Activated T-helper 1 cell treated with anti-CD3 and anti-CD28 coated beads, Interleukin-12 subunit alpha, Interleukin-12 subunit beta, Interleukin-2, Interleukin-4 antibody, amounts not matched to agents 30 ng/mL and 10 ng/mL and 1 ng/mL, durations not matched to agents 14 hours and 24 hours and 36 hours (primary cell): ENCODE measurements at regions not wholly inside any gene's neighbourhood (a gene's known extent, or its start where the extent isn't known, plus 50 kb on each side); places are given as distances from the start of the nearest gene placed in this dataset.
A peak's percentile ranks its signal among the peaks of the same experiment; 100 is the strongest.
"Not testable (repeated sequence)": the region's sequence is repeated elsewhere in the genome, so short reads cannot be mapped to it uniquely, and the experiment has no call there.

Experiments
- DNase-seq: peaks from one replicate; pipeline ENCODE4 v3.0.0; 2021; ENCODE audit warnings: low spot score
- H3K27ac Mint-ChIP-seq: one replicate; pipeline ENCODE4 v1.8.0; 2021; ENCODE audit warnings: mild to moderate bottlenecking, mixed read lengths
- H3K27me3 Mint-ChIP-seq: one replicate; pipeline ENCODE4 v1.8.0; 2022; ENCODE audit warnings: mild to moderate bottlenecking, moderate library complexity, mixed read lengths; ENCODE audit not compliant: insufficient read depth
- H3K36me3 Mint-ChIP-seq: one replicate; pipeline ENCODE4 v1.8.0; 2021; ENCODE audit warnings: low read depth, mixed read lengths
- H3K4me1 Mint-ChIP-seq: one replicate; pipeline ENCODE4 v1.8.0; 2021; ENCODE audit warnings: low read depth, mixed read lengths
- H3K4me3 Mint-ChIP-seq: one replicate; pipeline ENCODE4 v1.8.0; 2021; ENCODE audit warnings: mild to moderate bottlenecking, moderate library complexity, mixed read lengths
- H3K9me3 Mint-ChIP-seq: one replicate; pipeline ENCODE4 v1.8.0; 2021; ENCODE audit warnings: mixed read lengths
- intact Hi-C: fragments of 100-400 bp; cut with micrococcal nuclease; formaldehyde crosslinking; loops from one replicate; pipeline ENCODE4 v1.15.1; 2024

DNA sequence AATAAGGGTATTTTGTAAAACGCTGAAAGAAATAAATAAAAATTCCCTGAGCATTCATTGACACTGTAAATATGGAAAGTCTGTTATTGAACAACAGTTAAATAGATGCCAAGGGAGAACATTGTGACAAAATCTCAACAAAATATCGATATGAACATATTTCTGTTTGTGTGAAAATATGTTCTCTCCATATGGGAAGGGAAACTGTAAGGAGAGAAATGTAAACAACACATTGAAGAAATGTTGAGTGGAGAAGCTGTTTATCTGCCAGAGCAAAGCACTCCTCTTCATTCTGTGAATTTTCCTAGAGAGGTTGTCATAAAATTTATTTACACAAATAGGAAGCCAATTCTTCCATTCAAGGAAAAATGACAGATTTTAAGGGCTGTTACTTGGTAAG is 57.1 kb upstream of the EOMES start:
- Mint-ChIP-seq H3K4me1 (no peaks in the 10 kb centered on the region), H3K27me3 (no peaks in the 10 kb centered on the region), H3K9me3 (no peaks in the 10 kb centered on the region), H3K36me3 (no peaks in the 10 kb centered on the region), H3K4me3 (no peak overlapping the region), H3K27ac (no peak overlapping the region)
- intact Hi-C loops = no loop called here
- DNase-seq = no peak

DNA sequence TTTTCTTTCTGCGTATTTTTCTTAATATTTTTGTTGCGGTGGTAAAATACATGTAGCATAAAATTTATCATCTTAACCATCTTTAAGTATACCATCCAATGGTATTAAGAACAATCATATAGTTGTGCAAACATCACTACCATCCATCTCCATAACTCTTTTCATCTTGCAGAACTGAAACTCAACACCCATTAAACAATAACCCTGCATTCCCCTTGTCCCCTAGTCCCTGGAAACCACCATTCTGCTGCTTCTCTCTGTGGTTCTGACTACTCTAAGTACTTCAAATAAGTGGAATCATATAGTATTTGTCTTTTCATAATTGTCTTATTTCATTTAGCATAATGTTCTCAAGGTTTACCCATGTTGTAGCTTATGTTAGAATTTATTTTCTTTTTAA is 67.3 kb upstream of the EOMES start:
- no peak for DNase-seq
- Mint-ChIP-seq H3K27me3 (peaks cover 6% of the 10 kb centered on the region), H3K27ac (no peak overlapping the region), H3K36me3 (no peaks in the 10 kb centered on the region), H3K9me3 (peaks cover 7% of the 10 kb centered on the region), H3K4me1 (no peaks in the 10 kb centered on the region), H3K4me3 (no peak overlapping the region)
- intact Hi-C loops = no loop called here

DNA sequence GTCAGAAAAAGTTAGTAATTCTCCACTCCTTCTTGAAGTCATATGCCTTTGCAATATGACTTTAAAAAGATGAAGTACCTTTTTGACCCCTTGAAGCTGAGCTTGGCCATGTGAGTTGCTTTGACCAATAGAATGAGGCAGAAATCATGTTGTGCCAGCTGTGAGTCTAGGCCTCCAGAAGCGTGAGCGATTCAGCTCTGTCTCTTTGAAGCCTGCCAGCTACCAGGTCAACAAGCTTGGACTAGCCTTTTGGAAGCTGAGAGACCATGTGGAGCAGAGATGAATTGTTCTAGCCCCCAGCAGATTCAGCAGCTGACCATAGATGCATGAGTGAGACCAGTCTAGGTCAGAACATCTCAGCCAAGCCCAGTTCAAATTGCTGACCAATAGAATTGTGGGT is 69.8 kb upstream of the EOMES start:
- intact Hi-C loops = no loop called here
- Mint-ChIP-seq H3K4me3 (no peak overlapping the region), H3K27me3 (no peaks in the 10 kb centered on the region), H3K36me3 (no peaks in the 10 kb centered on the region), H3K4me1 (no peaks in the 10 kb centered on the region), H3K27ac (no peak overlapping the region), H3K9me3 (peaks cover 3% of the 10 kb centered on the region)
- DNase-seq = no peak

DNA sequence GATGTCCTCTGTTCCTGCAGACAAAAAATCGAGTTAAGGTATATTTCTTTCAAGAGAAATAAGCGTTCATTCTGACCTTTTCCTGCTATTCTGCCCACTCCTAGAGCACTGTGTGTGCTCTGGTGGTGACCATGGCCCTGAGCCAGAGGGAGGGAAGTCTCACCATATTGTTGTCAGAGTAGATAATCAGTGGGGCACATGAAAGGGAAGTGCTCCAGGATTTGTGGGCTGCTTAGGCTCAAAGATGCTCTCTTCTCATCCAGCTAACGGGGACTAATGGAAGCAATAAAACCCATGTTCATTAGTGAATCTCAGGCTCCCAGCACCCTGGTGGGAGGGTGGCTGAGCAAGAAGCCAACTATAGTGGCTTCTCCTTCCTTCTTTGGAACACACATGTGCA is 70.7 kb upstream of the EOMES start:
- Mint-ChIP-seq H3K4me1 (no peaks in the 10 kb centered on the region), H3K4me3 (no peak overlapping the region), H3K27ac (no peak overlapping the region), H3K27me3 (no peaks in the 10 kb centered on the region), H3K9me3 (peaks cover 3% of the 10 kb centered on the region), H3K36me3 (no peaks in the 10 kb centered on the region)
- DNase-seq = no peak
- intact Hi-C loops = no loop called here

DNA sequence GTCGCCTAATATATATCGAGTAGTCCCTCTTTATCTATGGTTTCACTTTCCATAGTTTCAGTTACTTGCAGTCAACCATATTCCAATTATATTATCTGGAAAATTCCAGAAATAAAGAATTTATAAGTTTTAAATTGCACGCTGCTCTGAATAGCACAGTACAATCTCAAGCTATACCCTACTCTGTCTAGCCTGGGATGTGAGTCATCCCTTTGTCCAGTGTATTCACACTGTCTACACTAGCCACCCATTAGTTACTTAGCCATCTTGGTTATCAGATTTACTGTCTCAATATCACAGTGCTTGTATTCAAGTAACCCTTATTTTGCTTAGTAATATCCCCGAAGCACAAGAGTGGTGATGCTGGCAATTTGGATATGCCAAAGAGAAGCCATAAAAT is 72.1 kb upstream of the EOMES start:
- Mint-ChIP-seq H3K27ac (no peak overlapping the region), H3K36me3 (no peaks in the 10 kb centered on the region), H3K27me3 (no peaks in the 10 kb centered on the region), H3K4me3 (no peak overlapping the region), H3K9me3 (no peaks in the 10 kb centered on the region), H3K4me1 (no peaks in the 10 kb centered on the region)
- DNase-seq = no peak
- intact Hi-C loops = no loop called here

DNA sequence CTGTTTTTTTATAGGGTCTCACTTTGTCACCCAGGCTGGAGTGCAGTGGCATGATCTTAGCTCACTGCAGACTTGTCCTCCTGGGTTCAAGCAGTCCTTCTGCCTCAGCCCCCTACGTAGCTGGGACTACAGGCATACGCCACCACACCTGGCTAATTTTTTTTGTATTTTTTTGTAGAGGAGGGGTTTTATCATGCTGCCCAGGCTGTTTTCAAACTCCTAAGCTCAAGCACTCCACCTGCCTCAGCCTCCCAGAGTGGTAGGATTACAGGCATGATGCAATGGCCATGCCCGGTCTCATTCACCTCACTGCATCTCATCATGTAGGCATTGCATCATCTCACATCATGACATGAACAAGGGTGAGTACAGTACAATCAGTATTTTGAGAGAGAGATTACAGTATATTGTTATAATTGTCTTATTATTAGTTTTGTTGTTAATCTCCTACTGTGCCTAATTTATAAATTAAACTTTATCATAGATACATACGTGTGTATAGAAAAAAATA is 74.3 kb upstream of the EOMES start:
- intact Hi-C loops = no loop called here
- peaks cover 13% of the 10 kb centered on the region for H3K4me1 Mint-ChIP-seq
- no peaks in the 10 kb centered on the region for H3K9me3 Mint-ChIP-seq
- H3K27me3 Mint-ChIP-seq = no peaks in the 10 kb centered on the region
- H3K4me3 Mint-ChIP-seq = no peak overlapping the region
- H3K27ac Mint-ChIP-seq = no peak overlapping the region
- H3K36me3 Mint-ChIP-seq = no peaks in the 10 kb centered on the region
- DNase-seq = no peak

DNA sequence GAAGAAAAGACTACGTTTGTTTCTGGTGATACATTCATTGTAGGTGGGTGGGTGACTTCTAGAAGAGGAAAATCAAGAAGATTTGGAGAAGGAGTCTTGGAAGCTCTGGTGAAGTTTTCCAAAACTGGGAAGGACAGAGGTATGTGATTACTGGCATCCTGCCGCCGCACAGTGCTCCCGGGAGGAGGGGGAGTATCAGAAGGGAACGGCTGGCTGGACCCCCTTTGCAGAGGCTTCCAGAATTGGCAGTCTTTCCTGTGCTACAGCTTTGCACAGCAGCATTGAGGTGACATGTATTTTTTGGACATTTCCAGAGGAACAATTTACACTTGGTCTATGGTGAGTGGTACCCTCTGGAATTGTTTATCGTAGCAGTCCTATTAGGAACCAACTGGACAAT is 75.7 kb upstream of the EOMES start:
- no peak for DNase-seq
- intact Hi-C loops = no loop called here
- H3K9me3 Mint-ChIP-seq = no peaks in the 10 kb centered on the region
- H3K4me3 Mint-ChIP-seq = no peak overlapping the region
- no peaks in the 10 kb centered on the region for H3K27me3 Mint-ChIP-seq
- H3K4me1 Mint-ChIP-seq = peaks cover 17% of the 10 kb centered on the region
- H3K36me3 Mint-ChIP-seq = no peaks in the 10 kb centered on the region
- no peak overlapping the region for H3K27ac Mint-ChIP-seq

DNA sequence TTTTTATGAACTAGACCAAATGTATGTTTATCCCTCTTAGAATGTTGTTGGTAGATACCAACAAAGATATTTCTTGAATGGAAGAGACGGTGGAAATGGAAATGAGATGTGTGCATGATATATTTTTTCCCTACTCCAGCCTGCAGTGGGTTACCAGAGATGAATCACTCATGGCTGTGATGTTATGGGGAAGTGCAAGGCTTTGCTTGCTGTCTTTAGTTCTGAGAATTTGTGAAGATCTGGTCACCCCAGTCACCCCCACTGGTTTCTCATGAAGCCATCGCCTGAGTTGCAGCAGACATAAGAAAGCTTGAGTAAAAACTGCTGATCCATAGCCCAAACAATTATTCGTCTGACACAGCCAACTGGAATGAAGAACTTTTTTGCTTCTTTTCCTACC is 78.1 kb upstream of the EOMES start:
- no peak for DNase-seq
- Mint-ChIP-seq H3K9me3 (no peaks in the 10 kb centered on the region), H3K27ac (peak overlapping the region; percentile 0), H3K27me3 (no peaks in the 10 kb centered on the region), H3K36me3 (no peaks in the 10 kb centered on the region), H3K4me1 (peaks cover 17% of the 10 kb centered on the region), H3K4me3 (no peak overlapping the region)
- intact Hi-C loops = loop anchor here (1.0 to 5.0 kb wide), 5 partner anchors 41 to 526 kb away; no protein-coding TSS in a partner anchor

DNA sequence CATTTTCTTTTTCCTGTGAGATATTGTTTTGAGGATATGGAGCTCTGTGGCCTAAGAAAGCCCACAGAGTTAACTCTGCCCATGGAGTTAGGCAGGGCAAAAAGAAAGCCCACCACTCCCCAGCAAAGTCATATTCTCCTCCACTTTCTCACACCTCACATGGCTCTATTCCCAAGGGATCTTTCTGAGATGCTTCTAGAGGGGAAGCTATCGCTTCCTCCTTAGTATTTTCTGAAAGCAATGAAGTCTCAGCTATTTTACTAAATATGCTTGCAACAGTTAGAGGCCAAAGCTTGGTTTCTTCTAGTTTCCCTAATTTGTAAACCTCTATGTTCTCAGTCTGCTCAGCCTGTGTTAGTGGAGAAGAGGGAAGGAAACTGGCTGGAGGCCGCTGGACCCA is 80.3 kb upstream of the EOMES start:
- no peak for DNase-seq
- intact Hi-C loops = loop anchor here (5.0 kb wide), 1 partner anchor 100 kb away; no protein-coding TSS in a partner anchor
- Mint-ChIP-seq H3K9me3 (no peaks in the 10 kb centered on the region), H3K4me3 (no peak overlapping the region), H3K4me1 (peaks cover 17% of the 10 kb centered on the region), H3K27ac (no peak overlapping the region), H3K27me3 (no peaks in the 10 kb centered on the region), H3K36me3 (peaks cover 2% of the 10 kb centered on the region)

DNA sequence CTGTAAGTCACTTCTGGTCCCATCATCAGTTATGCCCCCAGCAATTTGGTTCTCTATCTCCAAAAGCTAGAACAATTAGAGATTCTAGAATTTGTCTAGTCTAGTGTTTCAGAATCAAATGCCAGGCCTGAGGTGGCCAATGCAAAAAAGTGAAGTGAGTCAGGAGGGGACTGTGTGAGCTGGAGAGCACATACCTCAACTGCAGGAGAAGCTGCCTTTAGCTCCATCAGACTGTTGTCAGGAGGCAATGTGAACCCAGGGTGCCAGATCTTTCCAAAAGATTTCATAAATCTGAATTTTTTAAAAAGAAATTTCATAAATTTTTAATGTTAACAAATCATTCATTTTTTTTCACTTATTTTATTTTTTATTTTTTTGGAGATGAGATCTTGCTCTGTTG is 80.7 kb upstream of the EOMES start:
- H3K4me1 Mint-ChIP-seq = peaks cover 17% of the 10 kb centered on the region

DNA sequence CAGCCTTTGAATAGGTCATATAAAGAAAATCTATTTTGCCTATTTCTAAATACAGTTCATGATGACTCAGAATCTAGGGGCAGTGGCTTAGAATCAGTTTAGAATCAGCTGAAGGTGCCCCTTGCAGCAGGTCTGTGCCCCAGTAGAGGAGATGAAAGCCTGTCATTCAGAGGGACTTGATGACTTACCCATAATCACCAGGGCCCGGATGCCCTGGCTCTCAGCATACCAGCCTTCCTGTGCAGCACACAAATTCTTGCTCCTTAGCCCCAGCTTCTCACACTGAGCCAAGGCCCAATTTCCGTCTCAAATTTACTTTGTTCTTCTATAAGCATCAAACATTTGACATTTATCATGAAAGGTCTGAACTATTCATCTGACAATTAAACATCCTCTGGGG is 83.2 kb upstream of the EOMES start:
- intact Hi-C loops = no loop called here
- H3K27me3 Mint-ChIP-seq = no peaks in the 10 kb centered on the region
- H3K4me1 Mint-ChIP-seq = peaks cover 15% of the 10 kb centered on the region
- DNase-seq = no peak
- H3K36me3 Mint-ChIP-seq = peaks cover 2% of the 10 kb centered on the region
- no peak overlapping the region for H3K27ac Mint-ChIP-seq
- H3K4me3 Mint-ChIP-seq = no peak overlapping the region
- H3K9me3 Mint-ChIP-seq = peaks cover 6% of the 10 kb centered on the region

More for the DNA sequence above, 80.7 kb upstream of the EOMES start:
- Mint-ChIP-seq H3K9me3 (peaks cover 2% of the 10 kb centered on the region), H3K27me3 (no peaks in the 10 kb centered on the region), H3K27ac (no peak overlapping the region), H3K4me3 (no peak overlapping the region), H3K36me3 (peaks cover 2% of the 10 kb centered on the region)
- intact Hi-C loops = loop anchor here (5.0 kb wide), 1 partner anchor 99 kb away; no protein-coding TSS in a partner anchor
- no peak for DNase-seq

DNA sequence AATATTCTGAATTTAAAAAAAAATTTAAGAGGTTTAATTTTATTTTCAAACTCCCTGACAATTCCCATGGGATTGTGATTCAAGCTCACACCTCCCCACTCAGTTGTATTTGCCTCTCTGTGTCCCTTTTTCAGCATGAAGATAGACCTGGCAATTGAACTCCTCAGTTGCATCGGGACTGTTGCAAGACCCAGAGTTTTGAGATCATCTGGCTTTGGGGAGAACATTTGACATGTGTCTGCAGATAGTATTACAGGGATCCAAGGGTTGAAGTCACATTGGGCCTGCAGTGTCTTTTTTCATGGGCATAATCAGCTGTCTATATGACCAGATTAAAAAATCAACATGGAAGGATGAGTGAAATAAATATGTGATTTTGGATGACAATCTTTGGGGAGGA is 91.1 kb upstream of the EOMES start:
- H3K36me3 Mint-ChIP-seq = no peaks in the 10 kb centered on the region
- H3K4me1 Mint-ChIP-seq = no peaks in the 10 kb centered on the region
- H3K27ac Mint-ChIP-seq = no peak overlapping the region
- intact Hi-C loops = no loop called here
- H3K27me3 Mint-ChIP-seq = no peaks in the 10 kb centered on the region
- no peak for DNase-seq
- no peak overlapping the region for H3K4me3 Mint-ChIP-seq
- peaks cover under 1% of the 10 kb centered on the region for H3K9me3 Mint-ChIP-seq

DNA sequence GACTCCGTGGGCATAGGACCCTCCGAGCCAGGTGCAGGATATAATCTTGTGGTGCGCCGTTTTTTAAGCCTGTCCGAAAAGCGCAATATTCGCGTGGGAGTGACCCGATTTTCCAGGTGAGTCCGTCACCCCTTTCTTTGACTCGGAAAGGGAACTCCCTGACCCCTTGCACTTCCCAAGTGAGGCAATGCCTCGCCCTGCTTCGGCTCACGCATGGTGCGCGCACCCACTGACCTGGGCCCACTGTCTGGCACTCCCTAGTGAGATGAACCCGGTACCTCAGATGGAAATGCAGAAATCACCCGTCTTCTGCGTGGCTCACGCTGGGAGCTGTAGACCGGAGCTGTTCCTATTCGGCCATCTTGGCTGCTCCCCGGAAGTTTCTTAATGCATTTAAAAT is 99.5 kb upstream of the EOMES start:
- H3K9me3 Mint-ChIP-seq, H3K36me3 Mint-ChIP-seq, intact Hi-C loops, H3K4me1 Mint-ChIP-seq, DNase-seq, H3K27me3 Mint-ChIP-seq, H3K4me3 Mint-ChIP-seq, H3K27ac Mint-ChIP-seq: not testable (repeated sequence)
